ENCODE measurements at regions not wholly inside any gene's neighbourhood (a gene's known extent, or its start where the extent isn't known, plus 50 kb on each side); places are given as distances from the start of the nearest gene placed in this dataset.

DNA sequence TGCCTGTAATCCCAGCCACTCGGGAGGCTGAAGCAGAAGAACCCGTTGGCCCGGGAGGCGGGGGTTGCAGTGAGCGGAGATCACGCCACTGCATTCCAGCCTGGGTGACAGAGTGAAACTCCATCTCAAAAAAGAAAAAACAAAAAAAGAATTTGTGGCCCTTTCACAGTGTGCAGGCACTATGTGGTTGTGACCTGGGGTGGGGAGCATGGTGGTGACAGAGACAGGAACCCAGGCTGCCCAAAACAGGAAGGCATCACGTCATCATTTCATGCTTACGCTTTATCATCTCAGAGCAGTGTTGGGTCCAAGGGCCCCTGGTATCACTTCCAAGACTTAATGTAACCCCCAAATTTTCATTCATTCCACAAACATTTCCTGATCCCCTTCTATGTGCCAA lies 175.7 kb upstream of the GSC start:
- Mint-ChIP-seq H3K9me3 (peaks cover 14% of the 10 kb centered on the region), H3K36me3 (no peaks in the 10 kb centered on the region; the same call in 1 of the 2 replicates), H3K27me3 (ENCODE audit: low read depth) (no peaks in the 10 kb centered on the region; the same call in 1 of the 2 replicates), H3K4me3 (no peak overlapping the region), H3K27ac (no peak overlapping the region), H3K4me1 (no peaks in the 10 kb centered on the region)
- TF ChIP-seq JAZF1 (CRISPR knock-in tag; IDR thresholded peaks at IDR 0.05) = no peak
- TF ChIP-seq, protein P1, sequence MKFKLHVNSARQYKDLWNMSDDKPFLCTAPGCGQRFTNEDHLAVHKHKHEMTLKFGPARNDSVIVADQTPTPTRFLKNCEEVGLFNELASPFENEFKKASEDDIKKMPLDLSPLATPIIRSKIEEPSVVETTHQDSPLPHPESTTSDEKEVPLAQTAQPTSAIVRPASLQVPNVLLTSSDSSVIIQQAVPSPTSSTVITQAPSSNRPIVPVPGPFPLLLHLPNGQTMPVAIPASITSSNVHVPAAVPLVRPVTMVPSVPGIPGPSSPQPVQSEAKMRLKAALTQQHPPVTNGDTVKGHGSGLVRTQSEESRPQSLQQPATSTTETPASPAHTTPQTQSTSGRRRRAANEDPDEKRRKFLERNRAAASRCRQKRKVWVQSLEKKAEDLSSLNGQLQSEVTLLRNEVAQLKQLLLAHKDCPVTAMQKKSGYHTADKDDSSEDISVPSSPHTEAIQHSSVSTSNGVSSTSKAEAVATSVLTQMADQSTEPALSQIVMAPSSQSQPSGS (CRISPR knock-in tag; IDR thresholded peaks at IDR 0.05; ENCODE audit: borderline replicate concordance, low read depth) = no peak
- TF ChIP-seq TP53 (CRISPR knock-in tag; IDR thresholded peaks at IDR 0.05) = no peak
- TF ChIP-seq ZNF232 (CRISPR knock-in tag; IDR thresholded peaks at IDR 0.05) = no peak
- TF ChIP-seq, protein P2, sequence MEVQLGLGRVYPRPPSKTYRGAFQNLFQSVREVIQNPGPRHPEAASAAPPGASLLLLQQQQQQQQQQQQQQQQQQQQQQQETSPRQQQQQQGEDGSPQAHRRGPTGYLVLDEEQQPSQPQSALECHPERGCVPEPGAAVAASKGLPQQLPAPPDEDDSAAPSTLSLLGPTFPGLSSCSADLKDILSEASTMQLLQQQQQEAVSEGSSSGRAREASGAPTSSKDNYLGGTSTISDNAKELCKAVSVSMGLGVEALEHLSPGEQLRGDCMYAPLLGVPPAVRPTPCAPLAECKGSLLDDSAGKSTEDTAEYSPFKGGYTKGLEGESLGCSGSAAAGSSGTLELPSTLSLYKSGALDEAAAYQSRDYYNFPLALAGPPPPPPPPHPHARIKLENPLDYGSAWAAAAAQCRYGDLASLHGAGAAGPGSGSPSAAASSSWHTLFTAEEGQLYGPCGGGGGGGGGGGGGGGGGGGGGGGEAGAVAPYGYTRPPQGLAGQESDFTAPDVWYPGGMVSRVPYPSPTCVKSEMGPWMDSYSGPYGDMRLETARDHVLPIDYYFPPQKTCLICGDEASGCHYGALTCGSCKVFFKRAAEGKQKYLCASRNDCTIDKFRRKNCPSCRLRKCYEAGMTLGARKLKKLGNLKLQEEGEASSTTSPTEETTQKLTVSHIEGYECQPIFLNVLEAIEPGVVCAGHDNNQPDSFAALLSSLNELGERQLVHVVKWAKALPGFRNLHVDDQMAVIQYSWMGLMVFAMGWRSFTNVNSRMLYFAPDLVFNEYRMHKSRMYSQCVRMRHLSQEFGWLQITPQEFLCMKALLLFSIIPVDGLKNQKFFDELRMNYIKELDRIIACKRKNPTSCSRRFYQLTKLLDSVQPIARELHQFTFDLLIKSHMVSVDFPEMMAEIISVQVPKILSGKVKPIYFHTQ (CRISPR knock-in tag; IDR thresholded peaks at IDR 0.05) = no peak
- TF ChIP-seq FOXK1 (CRISPR knock-in tag; IDR thresholded peaks at IDR 0.05) = no peak
- no peak for TF ChIP-seq CREB1 (CRISPR knock-in tag; IDR thresholded peaks at IDR 0.05)
- TF ChIP-seq JUN (CRISPR knock-in tag; IDR thresholded peaks at IDR 0.05) = no peak
- TF ChIP-seq, protein P3, sequence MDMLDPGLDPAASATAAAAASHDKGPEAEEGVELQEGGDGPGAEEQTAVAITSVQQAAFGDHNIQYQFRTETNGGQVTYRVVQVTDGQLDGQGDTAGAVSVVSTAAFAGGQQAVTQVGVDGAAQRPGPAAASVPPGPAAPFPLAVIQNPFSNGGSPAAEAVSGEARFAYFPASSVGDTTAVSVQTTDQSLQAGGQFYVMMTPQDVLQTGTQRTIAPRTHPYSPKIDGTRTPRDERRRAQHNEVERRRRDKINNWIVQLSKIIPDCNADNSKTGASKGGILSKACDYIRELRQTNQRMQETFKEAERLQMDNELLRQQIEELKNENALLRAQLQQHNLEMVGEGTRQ (CRISPR knock-in tag; IDR thresholded peaks at IDR 0.05) = no peak
- TF ChIP-seq NR1H2 (CRISPR knock-in tag; IDR thresholded peaks at IDR 0.05) = no peak
- no peak for TF ChIP-seq GTF2I (CRISPR knock-in tag; conservative IDR thresholded peaks at IDR 0.05)
- TF ChIP-seq SMAD4 (CRISPR knock-in tag; IDR thresholded peaks at IDR 0.05) = no peak
- TF ChIP-seq, protein P4, sequence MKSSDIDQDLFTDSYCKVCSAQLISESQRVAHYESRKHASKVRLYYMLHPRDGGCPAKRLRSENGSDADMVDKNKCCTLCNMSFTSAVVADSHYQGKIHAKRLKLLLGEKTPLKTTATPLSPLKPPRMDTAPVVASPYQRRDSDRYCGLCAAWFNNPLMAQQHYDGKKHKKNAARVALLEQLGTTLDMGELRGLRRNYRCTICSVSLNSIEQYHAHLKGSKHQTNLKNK (CRISPR knock-in tag; IDR thresholded peaks at IDR 0.05) = no peak
- no peak for TF ChIP-seq PRDM15 (CRISPR knock-in tag; IDR thresholded peaks at IDR 0.05)
- TF ChIP-seq HMGA2 (CRISPR knock-in tag; IDR thresholded peaks at IDR 0.05) = no peak
- TF ChIP-seq, protein P5, sequence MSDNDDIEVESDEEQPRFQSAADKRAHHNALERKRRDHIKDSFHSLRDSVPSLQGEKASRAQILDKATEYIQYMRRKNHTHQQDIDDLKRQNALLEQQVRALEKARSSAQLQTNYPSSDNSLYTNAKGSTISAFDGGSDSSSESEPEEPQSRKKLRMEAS (CRISPR knock-in tag; IDR thresholded peaks at IDR 0.05) = no peak
- TF ChIP-seq, protein P6, sequence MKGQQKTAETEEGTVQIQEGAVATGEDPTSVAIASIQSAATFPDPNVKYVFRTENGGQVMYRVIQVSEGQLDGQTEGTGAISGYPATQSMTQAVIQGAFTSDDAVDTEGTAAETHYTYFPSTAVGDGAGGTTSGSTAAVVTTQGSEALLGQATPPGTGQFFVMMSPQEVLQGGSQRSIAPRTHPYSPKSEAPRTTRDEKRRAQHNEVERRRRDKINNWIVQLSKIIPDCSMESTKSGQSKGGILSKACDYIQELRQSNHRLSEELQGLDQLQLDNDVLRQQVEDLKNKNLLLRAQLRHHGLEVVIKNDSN (CRISPR knock-in tag; IDR thresholded peaks at IDR 0.05) = no peak
- TF ChIP-seq, protein P7, sequence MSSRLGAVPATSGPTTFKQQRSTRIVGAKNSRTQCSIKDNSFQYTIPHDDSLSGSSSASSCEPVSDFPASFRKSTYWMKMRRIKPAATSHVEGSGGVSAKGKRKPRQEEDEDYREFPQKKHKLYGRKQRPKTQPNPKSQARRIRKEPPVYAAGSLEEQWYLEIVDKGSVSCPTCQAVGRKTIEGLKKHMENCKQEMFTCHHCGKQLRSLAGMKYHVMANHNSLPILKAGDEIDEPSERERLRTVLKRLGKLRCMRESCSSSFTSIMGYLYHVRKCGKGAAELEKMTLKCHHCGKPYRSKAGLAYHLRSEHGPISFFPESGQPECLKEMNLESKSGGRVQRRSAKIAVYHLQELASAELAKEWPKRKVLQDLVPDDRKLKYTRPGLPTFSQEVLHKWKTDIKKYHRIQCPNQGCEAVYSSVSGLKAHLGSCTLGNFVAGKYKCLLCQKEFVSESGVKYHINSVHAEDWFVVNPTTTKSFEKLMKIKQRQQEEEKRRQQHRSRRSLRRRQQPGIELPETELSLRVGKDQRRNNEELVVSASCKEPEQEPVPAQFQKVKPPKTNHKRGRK (CRISPR knock-in tag; IDR thresholded peaks at IDR 0.05; ENCODE audit: borderline replicate concordance) = no peak
- TF ChIP-seq, protein P8, sequence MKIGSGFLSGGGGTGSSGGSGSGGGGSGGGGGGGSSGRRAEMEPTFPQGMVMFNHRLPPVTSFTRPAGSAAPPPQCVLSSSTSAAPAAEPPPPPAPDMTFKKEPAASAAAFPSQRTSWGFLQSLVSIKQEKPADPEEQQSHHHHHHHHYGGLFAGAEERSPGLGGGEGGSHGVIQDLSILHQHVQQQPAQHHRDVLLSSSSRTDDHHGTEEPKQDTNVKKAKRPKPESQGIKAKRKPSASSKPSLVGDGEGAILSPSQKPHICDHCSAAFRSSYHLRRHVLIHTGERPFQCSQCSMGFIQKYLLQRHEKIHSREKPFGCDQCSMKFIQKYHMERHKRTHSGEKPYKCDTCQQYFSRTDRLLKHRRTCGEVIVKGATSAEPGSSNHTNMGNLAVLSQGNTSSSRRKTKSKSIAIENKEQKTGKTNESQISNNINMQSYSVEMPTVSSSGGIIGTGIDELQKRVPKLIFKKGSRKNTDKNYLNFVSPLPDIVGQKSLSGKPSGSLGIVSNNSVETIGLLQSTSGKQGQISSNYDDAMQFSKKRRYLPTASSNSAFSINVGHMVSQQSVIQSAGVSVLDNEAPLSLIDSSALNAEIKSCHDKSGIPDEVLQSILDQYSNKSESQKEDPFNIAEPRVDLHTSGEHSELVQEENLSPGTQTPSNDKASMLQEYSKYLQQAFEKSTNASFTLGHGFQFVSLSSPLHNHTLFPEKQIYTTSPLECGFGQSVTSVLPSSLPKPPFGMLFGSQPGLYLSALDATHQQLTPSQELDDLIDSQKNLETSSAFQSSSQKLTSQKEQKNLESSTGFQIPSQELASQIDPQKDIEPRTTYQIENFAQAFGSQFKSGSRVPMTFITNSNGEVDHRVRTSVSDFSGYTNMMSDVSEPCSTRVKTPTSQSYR (CRISPR knock-in tag; IDR thresholded peaks at IDR 0.05) = no peak
- ATAC-seq (no peak), DNase-seq (ENCODE audit: low spot score) (no peak)
- CTCF ChIA-PET = interaction anchor here (1.1 kb wide), 1 partner anchor 481 kb away, joined by 8 read pairs; no protein-coding TSS in a partner anchor
- POLR2A ChIA-PET = no interaction called here

Measured in WTC11 (cell line).